H1 (cell line): ENCODE measurements at regions not wholly inside any gene's neighbourhood (a gene's known extent, or its start where the extent isn't known, plus 50 kb on each side); places are given as distances from the start of the nearest gene placed in this dataset.

Experiments used
- CTCF ChIA-PET: fragments of 300-600 bp; sonication (Branson Sonifier 250); formaldehyde crosslinking; loops from one replicate; lab custom pipeline; 2021; ENCODE audit not compliant: partially characterized antibody; lab: Charles Lee
- POLR2A ChIA-PET: fragments of 300-600 bp; sonication (Branson Sonifier 250); formaldehyde crosslinking; loops from one replicate; lab custom pipeline; 2021; ENCODE audit warnings: inconsistent platforms; ENCODE audit not compliant: partially characterized antibody; lab: Charles Lee
- DNase-seq, 2 experiments: peaks; one replicate each; pipeline versions ENCODE4 v3.0.0 to v3.0.0-alpha.2; 2010 to 2022; ENCODE audit warnings: low spot score in 2 of 2, low read depth in 1 of 2, mixed read lengths in 1 of 2
- FAIRE-seq: peaks from 2 replicates; lab custom pipeline; 2011; peaks lifted over from hg19 to GRCh38; lab: Jason Lieb, UNC
- H2AFZ ChIP-seq: 2 replicates; pipeline ENCODE4 v1.8.1; 2012; ENCODE audit warnings: low read length, inconsistent platforms
- H2AK5ac ChIP-seq: 2 replicates; pipeline ENCODE4 v1.6.1; 2013; ENCODE audit warnings: low read depth, low read length
- H2BK120ac ChIP-seq: replicated peaks from 2 replicates; pipeline ENCODE3; 2013; ENCODE audit warnings: low read depth, low read length, inconsistent platforms
- H2BK12ac ChIP-seq: 2 replicates; pipeline ENCODE4 v1.6.1; 2013; ENCODE audit warnings: low read depth, low read length
- H2BK15ac ChIP-seq: 2 replicates; pipeline ENCODE4 v1.6.1; 2013; ENCODE audit warnings: low read length
- H2BK20ac ChIP-seq: 2 replicates; pipeline ENCODE4 v1.6.1; 2013; ENCODE audit warnings: low read length
- H2BK5ac ChIP-seq: 2 replicates; pipeline ENCODE4 v1.6.1; 2013; ENCODE audit warnings: low read depth, low read length
- H3K14ac ChIP-seq: 2 replicates; pipeline ENCODE4 v1.6.1; 2013; ENCODE audit warnings: inconsistent platforms; ENCODE audit not compliant: insufficient read length
- H3K18ac ChIP-seq: 2 replicates; pipeline ENCODE4 v1.6.1; 2013; ENCODE audit warnings: low read length; ENCODE audit errors: extremely low read depth
- H3K23ac ChIP-seq: 2 replicates; pipeline ENCODE4 v1.6.1; 2013; ENCODE audit warnings: inconsistent platforms; ENCODE audit not compliant: insufficient read length
- H3K23me2 ChIP-seq: 2 replicates; pipeline ENCODE4 v1.6.1; 2013; ENCODE audit warnings: low read depth, low read length
- H3K27ac ChIP-seq: 2 replicates; pipeline ENCODE4 v1.6.1; 2011; ENCODE audit warnings: low read depth, low read length, inconsistent platforms
- H3K27me3 ChIP-seq, 4 experiments: replicated peaks in 1 of 4; 1 replicate in 1 of 4; 2 replicates in 3 of 4; pipeline versions ENCODE4 v1.6.1 to v1.8.1; 2011 to 2013; ENCODE audit warnings: low read length in 3 of 4, mild to moderate bottlenecking in 3 of 4, inconsistent platforms in 2 of 4, mixed read lengths in 2 of 4, moderate library complexity in 1 of 4; ENCODE audit not compliant: control insufficient read depth in 3 of 4, insufficient read depth in 3 of 4; ENCODE audit errors: extremely low read depth in 1 of 4
- H3K36me3 ChIP-seq, 4 experiments: 2 replicates each; pipeline versions ENCODE4 v1.6.1 to v1.8.1; 2011 to 2013; ENCODE audit warnings: mild to moderate bottlenecking in 4 of 4, low read length in 3 of 4, moderate library complexity in 2 of 4, control low read depth in 1 of 4, inconsistent platforms in 1 of 4; ENCODE audit not compliant: insufficient read depth in 4 of 4, control insufficient read depth in 2 of 4
- H3K4ac ChIP-seq: replicated peaks from 2 replicates; pipeline ENCODE3; 2013; ENCODE audit warnings: low read length, low read depth, mixed read lengths, inconsistent platforms; ENCODE audit not compliant: insufficient read length
- H3K4me1 ChIP-seq, 4 experiments: replicated peaks in 1 of 4; 1 replicate in 1 of 4; 2 replicates in 3 of 4; pipeline versions ENCODE4 v1.6.1 to v1.8.1; 2011 to 2013; ENCODE audit warnings: low read length in 3 of 4, inconsistent platforms in 2 of 4, mixed read lengths in 1 of 4; ENCODE audit not compliant: insufficient read depth in 4 of 4, control insufficient read depth in 3 of 4
- H3K4me2 ChIP-seq, 2 experiments: 2 replicates each; pipeline versions ENCODE4 v1.6.1 to v1.8.1; 2011 to 2013; ENCODE audit warnings: low read depth in 2 of 2, low read length in 2 of 2, control low read depth in 1 of 2, inconsistent platforms in 1 of 2, mild to moderate bottlenecking in 1 of 2; ENCODE audit not compliant: insufficient read depth in 1 of 2
- H3K4me3 ChIP-seq, 4 experiments: fragments of 200-600, 300-600 bp in 1 of 4; sonication (generic), shearing (Covaris generic), sonication (Bioruptor Twin) in 1 of 4; 2 replicates each; pipeline versions ENCODE4 v1.5.1 to v1.8.1; 2011 to 2016; ENCODE audit warnings: low read length in 4 of 4, low read depth in 3 of 4, control low read depth in 2 of 4, inconsistent platforms in 2 of 4, mild to moderate bottlenecking in 2 of 4, mixed read lengths in 1 of 4, moderate library complexity in 1 of 4; ENCODE audit not compliant: insufficient read depth in 2 of 4; ENCODE audit errors: extremely low read depth in 1 of 4
- H3K56ac ChIP-seq: replicated peaks from 2 replicates; pipeline ENCODE3; 2013; ENCODE audit warnings: low read depth, mild to moderate bottlenecking, mixed read lengths, low read length, inconsistent platforms; ENCODE audit not compliant: insufficient read length
- H3K79me1 ChIP-seq: 2 replicates; pipeline ENCODE4 v1.6.1; 2013; ENCODE audit warnings: low read depth, low read length, control low read depth
- H3K79me2 ChIP-seq, 2 experiments: 2 replicates each; pipeline versions ENCODE4 v1.6.1 to v1.8.1; 2012 to 2013; ENCODE audit warnings: low read length in 2 of 2, mild to moderate bottlenecking in 2 of 2, inconsistent platforms in 1 of 2; ENCODE audit not compliant: insufficient read depth in 2 of 2, control insufficient read depth in 1 of 2
- H3K9ac ChIP-seq, 4 experiments: replicated peaks in 1 of 4; 1 replicate in 1 of 4; 2 replicates in 3 of 4; pipeline versions ENCODE4 v1.6.1 to v1.8.1; 2011 to 2013; ENCODE audit warnings: low read depth in 3 of 4, low read length in 3 of 4, control low read depth in 2 of 4, mild to moderate bottlenecking in 2 of 4, moderate library complexity in 2 of 4, inconsistent platforms in 1 of 4; ENCODE audit errors: extremely low read depth in 1 of 4
- H3K9me3 ChIP-seq, 2 experiments: 2 replicates each; pipeline versions ENCODE4 v1.6.1 to v1.8.1; 2012 to 2013; ENCODE audit warnings: mild to moderate bottlenecking in 2 of 2, moderate library complexity in 2 of 2, control low read depth in 1 of 2, inconsistent platforms in 1 of 2, low read depth in 1 of 2, low read length in 1 of 2, mixed read lengths in 1 of 2; ENCODE audit not compliant: insufficient read depth in 2 of 2
- H4K20me1 ChIP-seq, 2 experiments: replicated peaks in 1 of 2; 2 replicates each; pipeline versions ENCODE3 to v1.8.1; 2011 to 2013; ENCODE audit warnings: inconsistent platforms in 2 of 2, low read length in 2 of 2, mild to moderate bottlenecking in 1 of 2; ENCODE audit not compliant: insufficient read depth in 2 of 2, control insufficient read depth in 1 of 2
- H4K5ac ChIP-seq: 2 replicates; pipeline ENCODE4 v1.6.1; 2013; ENCODE audit warnings: low read length, low read depth, mixed read lengths, inconsistent platforms; ENCODE audit not compliant: insufficient read length
- H4K8ac ChIP-seq: 2 replicates; pipeline ENCODE4 v1.8.0; 2013; ENCODE audit warnings: mild to moderate bottlenecking, moderate library complexity, low read length, inconsistent platforms; ENCODE audit not compliant: insufficient read depth; ENCODE audit errors: extremely low read depth
- H4K91ac ChIP-seq: replicated peaks from 2 replicates; pipeline ENCODE3; 2013; ENCODE audit warnings: low read length, mixed read lengths, inconsistent platforms; ENCODE audit not compliant: insufficient read length
- ATF3 ChIP-seq: IDR thresholded peaks from 2 replicates; pipeline ENCODE4 v1.6.1; 2011; ENCODE audit warnings: low read depth, mild to moderate bottlenecking, low read length; ENCODE audit not compliant: insufficient read depth
- BACH1 ChIP-seq: IDR thresholded peaks from 2 replicates; pipeline ENCODE4 v1.6.1; 2012; ENCODE audit warnings: low read length, improper control_type of control experiment
- NANOG ChIP-seq: IDR thresholded peaks from 2 replicates; pipeline ENCODE4 v1.6.1; 2011; ENCODE audit warnings: low read length, low read depth, mild to moderate bottlenecking, inconsistent platforms; ENCODE audit not compliant: insufficient read depth, poor library complexity, severe bottlenecking
- POU5F1 ChIP-seq: IDR thresholded peaks from 2 replicates; pipeline ENCODE4 v1.6.1; 2011; ENCODE audit warnings: low read depth, mild to moderate bottlenecking, low read length, moderate library complexity
- SIN3A ChIP-seq, 2 experiments: IDR thresholded peaks in 1 of 2; conservative IDR thresholded peaks in 1 of 2; 2 replicates each; pipeline ENCODE4 v1.6.1; 2011 to 2012; ENCODE audit warnings: low read length in 2 of 2, improper control_type of control experiment in 1 of 2, low read depth in 1 of 2, mild to moderate bottlenecking in 1 of 2
- SP4 ChIP-seq: IDR thresholded peaks from 2 replicates; pipeline ENCODE4 v1.6.1; 2012; ENCODE audit warnings: low read length, inconsistent platforms
- WGBS, 2 experiments: shearing (Covaris generic) in 1 of 2; methylation state at CpG; one replicate each; pipeline versions ENCODE4 v1.1.6 to v1.1.7; 2013 to 2015; ENCODE audit warnings: low lambda C conversion rate in 2 of 2, mixed read lengths in 2 of 2, inconsistent platforms in 1 of 2, low coverage in 1 of 2, missing lambda C conversion rate in 1 of 2; ENCODE audit not compliant: insufficient replicate concordance in 2 of 2, insufficient coverage in 1 of 2, insufficient read length in 1 of 2; ENCODE audit errors: extremely low coverage in 1 of 2, missing lambda C conversion rate in 1 of 2; 5-methylcytosine and 5-hydroxymethylcytosine counted together

DNA sequence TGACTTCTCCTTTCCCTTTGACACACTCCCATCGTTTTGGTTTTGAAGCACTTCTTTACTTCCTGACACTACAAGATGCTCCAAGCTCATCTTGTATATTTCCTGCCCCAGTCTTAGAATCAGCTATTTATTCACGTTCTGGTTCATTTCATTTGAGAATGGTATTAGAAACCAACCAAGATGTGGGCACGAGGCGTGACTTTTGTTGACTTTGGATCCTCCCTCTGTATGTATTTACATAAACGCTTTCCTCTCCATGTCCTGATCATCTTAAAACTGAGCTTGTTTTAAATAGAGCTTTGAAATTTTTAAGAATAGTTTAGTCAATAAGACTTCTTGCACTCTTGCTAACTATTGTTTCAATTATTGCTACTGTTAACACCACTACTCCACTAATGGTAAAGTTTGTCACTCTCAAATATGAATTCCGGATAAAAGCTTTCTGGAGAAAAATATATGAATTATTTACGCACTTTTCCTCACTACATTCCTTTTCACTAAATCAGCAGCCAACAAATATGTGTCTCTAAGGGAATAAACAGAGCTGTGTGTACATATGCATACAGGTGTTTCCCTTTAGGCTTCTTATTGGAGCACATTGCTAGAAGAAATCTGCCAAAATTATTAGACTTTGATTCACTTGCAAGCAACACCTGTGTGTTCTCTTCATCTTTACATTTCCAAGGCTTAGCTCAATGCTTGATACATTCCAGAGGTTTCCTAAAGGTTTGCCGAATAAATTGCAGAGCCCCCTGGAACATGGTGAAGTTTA, 77.3 kb upstream of the TMEM244 start:
- Histone ChIP-seq H3K36me3 (no peaks in the 10 kb centered on the region), H2AK5ac (no peak overlapping the region), H2BK12ac (no peak overlapping the region), H2AFZ (no peak overlapping the region), H2BK120ac (no peak overlapping the region), H3K9me3 (no peaks in the 10 kb centered on the region), H3K23me2 (no peaks in the 10 kb centered on the region), H3K23ac (no peak overlapping the region), H2BK20ac (no peak overlapping the region), H3K4ac (no peak overlapping the region), H2BK5ac (no peak overlapping the region), H4K5ac (no peak overlapping the region), H3K27ac (no peak overlapping the region), H3K9ac (no peak overlapping the region), H3K4me1 (no peaks in the 10 kb centered on the region), H3K14ac (no peak overlapping the region), H4K8ac (no peak overlapping the region), H2BK15ac (no peak overlapping the region), H3K79me1 (no peaks in the 10 kb centered on the region), H3K4me3 (no peak overlapping the region), H3K27me3 (no peaks in the 10 kb centered on the region), H3K56ac (no peak overlapping the region), H3K18ac (no peak overlapping the region), H4K20me1 (no peaks in the 10 kb centered on the region), H3K4me2 (no peak overlapping the region), H4K91ac (no peak overlapping the region), H3K79me2 (no peaks in the 10 kb centered on the region)
- ChIA-PET POLR2A (interaction anchor here (0.6 kb wide), 1 partner anchor 14 kb away, joined by 3 read pairs; no protein-coding TSS in a partner anchor), CTCF (interaction anchor here (0.7 to 2.8 kb wide), 22 partner anchors 8 to 439 kb away, joined by 3 to 13 read pairs (median 3); no protein-coding TSS in a partner anchor)
- WGBS, 2 experiments, result 86% methylated on average over 8 of the region's 8 CpGs; no CpG with 5 or more reads in 1 of the 2 experiments
- TF ChIP-seq BACH1 (no peak), POU5F1 (no peak), SP4 (no peak), SIN3A (conservative IDR thresholded peaks at IDR 0.05 in 1 of 2, IDR thresholded peaks at IDR 0.05 in 1 of 2; ENCODE audit: low read depth in 1 of 2, low read length in 2 of 2) (no peak), NANOG (no peak), ATF3 (no peak)
- DNase-seq (no peak), FAIRE-seq (no peak)
